ENCODE measurements at regions not wholly inside any gene's neighbourhood (a gene's known extent, or its start where the extent isn't known, plus 50 kb on each side); places are given as distances from the start of the nearest gene placed in this dataset.
A peak's percentile ranks its signal among the peaks of the same experiment; 100 is the strongest.
"Not testable (repeated sequence)": the region's sequence is repeated elsewhere in the genome, so short reads cannot be mapped to it uniquely, and the experiment has no call there.

DNA sequence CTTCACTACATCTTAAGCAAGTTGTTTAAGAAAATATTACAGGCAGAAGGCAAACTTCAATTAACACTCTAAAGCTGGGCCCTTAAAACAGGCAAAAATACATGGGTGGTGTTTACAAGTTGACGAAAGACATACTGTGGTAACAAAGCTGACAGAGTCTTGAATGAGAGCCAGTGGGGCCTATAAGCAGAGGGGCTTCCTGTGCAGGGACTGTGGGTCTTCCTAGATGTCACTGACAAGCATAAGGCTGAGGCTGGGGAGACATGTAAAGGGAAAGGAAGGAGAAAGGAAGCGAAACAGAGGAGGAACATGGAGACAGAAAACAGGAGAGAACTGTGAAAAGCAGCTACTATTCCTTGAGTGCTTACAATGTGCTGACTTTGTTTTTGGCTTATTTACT, 308.0 kb upstream of the RPS23 start:
- H3K9me3 ChIP-seq = no peaks in the 10 kb centered on the region
- WGBS, 2 donors = 63 to 82% methylated on average over 2 of the region's 2 CpGs
- H3K4me3 ChIP-seq = no peak overlapping the region
- peak overlapping the region in 2 of 4 donors; percentile 26 to 49 for H3K27ac ChIP-seq
- TF ChIP-seq POLR2AphosphoS5 (IDR thresholded peaks at IDR 0.05) (no peak), EP300 (IDR thresholded peaks at IDR 0.05) (no peak)
- no peaks in the 10 kb centered on the region for H3K27me3 ChIP-seq
- DNase-seq (no peak), ATAC-seq (ENCODE audit: low FRiP score in 2 of 2) (no peak)
- H3K4me1 ChIP-seq = no peaks in the 10 kb centered on the region
- H3K36me3 ChIP-seq = no peaks in the 10 kb centered on the region

DNA sequence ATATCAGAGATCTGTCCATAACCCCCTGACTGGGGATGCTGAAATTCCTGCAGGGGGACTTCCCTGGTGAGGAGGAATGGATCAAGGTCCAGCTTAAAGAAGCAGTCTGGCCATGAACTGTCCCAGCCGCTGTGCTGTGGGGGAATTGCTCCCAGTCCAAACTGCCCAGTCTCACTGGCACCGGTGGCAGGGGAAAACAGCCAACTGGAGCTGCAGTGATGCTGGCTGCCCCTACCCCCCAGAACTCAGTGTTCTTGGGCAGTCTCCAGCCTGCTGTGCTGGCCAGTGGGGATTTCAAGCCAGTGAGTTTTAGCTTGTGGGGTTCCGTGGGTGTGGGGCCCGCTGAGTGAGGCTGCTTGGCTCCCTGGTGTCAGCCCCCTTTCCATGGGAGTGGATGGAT, 306.5 kb upstream of the RPS23 start:
- Histone ChIP-seq H3K9me3 (no peaks in the 10 kb centered on the region), H3K27ac (no peak overlapping the region), H3K36me3 (no peaks in the 10 kb centered on the region), H3K4me3 (no peak overlapping the region), H3K27me3 (no peaks in the 10 kb centered on the region), H3K4me1 (no peaks in the 10 kb centered on the region)
- WGBS, 2 donors = 98 to 100% methylated on average over 1 to 4 of the region's 4 CpGs
- no peak for TF ChIP-seq EP300 (IDR thresholded peaks at IDR 0.05)
- TF ChIP-seq, protein P1, sequence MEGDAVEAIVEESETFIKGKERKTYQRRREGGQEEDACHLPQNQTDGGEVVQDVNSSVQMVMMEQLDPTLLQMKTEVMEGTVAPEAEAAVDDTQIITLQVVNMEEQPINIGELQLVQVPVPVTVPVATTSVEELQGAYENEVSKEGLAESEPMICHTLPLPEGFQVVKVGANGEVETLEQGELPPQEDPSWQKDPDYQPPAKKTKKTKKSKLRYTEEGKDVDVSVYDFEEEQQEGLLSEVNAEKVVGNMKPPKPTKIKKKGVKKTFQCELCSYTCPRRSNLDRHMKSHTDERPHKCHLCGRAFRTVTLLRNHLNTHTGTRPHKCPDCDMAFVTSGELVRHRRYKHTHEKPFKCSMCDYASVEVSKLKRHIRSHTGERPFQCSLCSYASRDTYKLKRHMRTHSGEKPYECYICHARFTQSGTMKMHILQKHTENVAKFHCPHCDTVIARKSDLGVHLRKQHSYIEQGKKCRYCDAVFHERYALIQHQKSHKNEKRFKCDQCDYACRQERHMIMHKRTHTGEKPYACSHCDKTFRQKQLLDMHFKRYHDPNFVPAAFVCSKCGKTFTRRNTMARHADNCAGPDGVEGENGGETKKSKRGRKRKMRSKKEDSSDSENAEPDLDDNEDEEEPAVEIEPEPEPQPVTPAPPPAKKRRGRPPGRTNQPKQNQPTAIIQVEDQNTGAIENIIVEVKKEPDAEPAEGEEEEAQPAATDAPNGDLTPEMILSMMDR (IDR thresholded peaks at IDR 0.05) = no peak
- no peak for TF ChIP-seq POLR2A (IDR thresholded peaks at IDR 0.05)
- TF ChIP-seq POLR2AphosphoS5 (IDR thresholded peaks at IDR 0.05) = no peak
- DNase-seq = peak in 1 of 2 donors; percentile 16
- peak in 1 of 2 donors; percentile 34 for ATAC-seq (ENCODE audit: low FRiP score in 2 of 2)

DNA sequence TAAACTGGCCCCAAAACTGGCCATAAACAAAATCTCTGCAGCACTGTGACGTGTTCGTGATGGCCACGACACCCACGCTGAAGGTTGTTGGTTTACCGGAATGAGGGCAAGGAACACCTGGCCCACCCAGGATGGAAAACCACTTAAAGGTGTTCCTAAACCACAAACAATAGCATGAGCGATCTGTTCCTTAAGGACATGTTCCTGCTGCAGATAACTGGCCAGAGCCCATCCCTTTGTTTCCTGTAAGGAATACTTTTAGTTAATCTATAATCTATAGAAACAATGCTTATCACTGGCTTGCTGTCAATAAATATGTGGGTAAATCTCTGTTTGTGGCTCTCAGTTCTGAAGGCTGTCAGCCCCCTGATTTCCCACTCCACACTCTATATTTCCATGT, 305.2 kb upstream of the RPS23 start:
- ATAC-seq (ENCODE audit: low FRiP score in 2 of 2); H3K4me1 ChIP-seq; H3K4me3 ChIP-seq; DNase-seq; H3K27ac ChIP-seq; H3K36me3 ChIP-seq; H3K9me3 ChIP-seq; H3K27me3 ChIP-seq: not testable (repeated sequence)
- 90 to 93% methylated on average over 6 of the region's 6 CpGs for WGBS, 2 donors

DNA sequence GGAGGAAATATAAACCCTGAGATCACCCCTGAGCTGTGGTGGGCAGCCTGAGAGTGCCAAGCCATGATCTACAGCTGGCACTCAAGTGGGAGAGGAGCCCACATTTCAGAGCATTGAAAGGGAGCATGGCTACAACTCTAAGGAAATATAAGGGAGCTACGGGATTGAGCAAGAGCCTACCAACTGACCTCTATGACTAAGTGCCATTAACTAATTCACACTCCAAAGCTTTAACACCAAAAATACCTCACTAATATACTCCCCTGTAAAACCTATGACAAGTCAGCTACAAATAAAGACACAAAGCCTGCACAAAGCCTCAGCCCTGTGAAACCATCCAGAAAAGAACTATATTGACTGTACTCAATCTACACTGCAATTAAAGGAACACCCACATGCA, 286.8 kb upstream of the RPS23 start:
- H3K9me3 ChIP-seq = no peaks in the 10 kb centered on the region

DNA sequence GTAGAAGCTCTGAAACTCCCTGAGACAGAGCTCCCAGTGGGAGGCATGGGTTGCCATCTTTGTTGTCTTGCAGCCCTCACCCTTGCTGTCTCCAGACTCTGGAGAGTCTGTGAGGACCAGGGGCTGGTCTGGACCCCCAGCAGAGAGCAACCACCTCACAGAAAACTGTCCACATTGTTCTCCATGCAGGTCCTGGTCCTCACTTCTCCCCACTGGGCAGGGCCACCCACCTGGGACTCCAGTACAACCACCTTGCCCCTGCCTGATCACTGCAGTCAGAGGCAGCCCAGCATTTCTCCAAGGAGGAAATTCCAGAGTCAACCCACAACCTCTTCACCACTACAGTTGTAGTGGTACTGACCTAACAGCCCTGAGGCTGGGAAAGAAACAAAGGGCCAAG, 285.6 kb upstream of the RPS23 start:
- Histone ChIP-seq H3K36me3 (no peaks in the 10 kb centered on the region), H3K9me3 (no peaks in the 10 kb centered on the region), H3K4me1 (no peaks in the 10 kb centered on the region), H3K27me3 (no peaks in the 10 kb centered on the region), H3K27ac (no peak overlapping the region), H3K4me3 (no peak overlapping the region)
- TF ChIP-seq, protein P1 (IDR thresholded peaks at IDR 0.05) = no peak
- TF ChIP-seq POLR2AphosphoS5 (IDR thresholded peaks at IDR 0.05) (no peak), EP300 (IDR thresholded peaks at IDR 0.05) (no peak), POLR2A (IDR thresholded peaks at IDR 0.05) (no peak)
- DNase-seq (no peak), ATAC-seq (ENCODE audit: low FRiP score in 2 of 2) (peak in 1 of 2 donors; percentile 56)

More for the DNA sequence above, 286.8 kb upstream of the RPS23 start:
- Histone ChIP-seq H3K36me3 (no peaks in the 10 kb centered on the region), H3K27ac (no peak overlapping the region), H3K27me3 (no peaks in the 10 kb centered on the region), H3K4me1 (no peaks in the 10 kb centered on the region), H3K4me3 (no peak overlapping the region)
- TF ChIP-seq POLR2A (IDR thresholded peaks at IDR 0.05) = no peak
- TF ChIP-seq, protein P1 (IDR thresholded peaks at IDR 0.05) = no peak
- no peak for TF ChIP-seq EP300 (IDR thresholded peaks at IDR 0.05)
- no peak for TF ChIP-seq POLR2AphosphoS5 (IDR thresholded peaks at IDR 0.05)
- ATAC-seq (ENCODE audit: low FRiP score in 2 of 2) = no peak
- 92 to 100% methylated on average over 1 of the region's 1 CpG for WGBS, 2 donors
- DNase-seq = no peak

DNA sequence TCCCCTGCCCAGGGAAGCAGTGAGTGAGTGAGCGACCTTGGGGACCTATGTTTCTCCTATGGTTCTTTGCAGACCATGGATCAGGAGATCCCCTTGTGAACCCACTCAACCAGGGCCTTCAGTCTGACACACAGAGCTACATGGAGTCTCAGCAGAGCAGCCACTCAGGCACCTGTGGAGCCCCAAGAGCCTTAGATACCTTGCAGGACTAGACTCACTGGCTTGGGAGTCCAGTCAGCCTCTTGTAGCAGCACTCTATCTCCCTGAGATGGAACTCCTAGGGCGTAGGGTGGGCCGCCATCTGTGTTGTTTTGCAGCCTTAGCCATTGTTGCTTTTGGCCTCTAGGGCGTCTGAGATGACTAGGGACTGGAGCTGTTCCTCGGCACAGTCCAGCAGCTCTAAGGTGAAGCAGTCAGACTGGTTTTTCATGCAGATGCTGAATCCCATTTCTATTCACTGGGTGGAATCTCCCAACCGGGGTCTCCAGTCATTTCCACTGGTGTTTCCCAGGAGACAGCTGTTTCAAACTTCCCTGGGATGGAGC, 284.6 kb upstream of the RPS23 start:
- no peak for DNase-seq
- H3K27ac ChIP-seq = no peak overlapping the region

More for the DNA sequence above, 284.6 kb upstream of the RPS23 start:
- TF ChIP-seq POLR2AphosphoS5 (IDR thresholded peaks at IDR 0.05) = no peak
- TF ChIP-seq EP300 (IDR thresholded peaks at IDR 0.05) = no peak
- TF ChIP-seq, protein P1 (IDR thresholded peaks at IDR 0.05) = no peak
- no peak for TF ChIP-seq POLR2A (IDR thresholded peaks at IDR 0.05)
- peak in 1 of 2 donors; percentile 11 for ATAC-seq (ENCODE audit: low FRiP score in 2 of 2)
- no peaks in the 10 kb centered on the region for H3K9me3 ChIP-seq
- 89 to 90% methylated on average over 5 to 6 of the region's 6 CpGs for WGBS, 2 donors
- H3K4me3 ChIP-seq = no peak overlapping the region
- no peaks in the 10 kb centered on the region for H3K4me1 ChIP-seq
- no peaks in the 10 kb centered on the region for H3K36me3 ChIP-seq
- H3K27me3 ChIP-seq = no peaks in the 10 kb centered on the region

Data from upper lobe of left lung (tissue), 6 donors.